Trophoblast cell (in vitro differentiated cells and primary cell): ENCODE measurements at regions not wholly inside any gene's neighbourhood (a gene's known extent, or its start where the extent isn't known, plus 50 kb on each side); places are given as distances from the start of the nearest gene placed in this dataset.

Source experiments
- DNase-seq, 2 donors: peaks; one replicate each; pipeline ENCODE4 v3.0.0-alpha.2; 2016
- H2AFZ ChIP-seq: 2 replicates; pipeline ENCODE4 v1.6.1; 2013; ENCODE audit warnings: low read length, moderate library complexity, mild to moderate bottlenecking; ENCODE audit not compliant: insufficient read depth, poor library complexity
- H2AK5ac ChIP-seq: 2 replicates; pipeline ENCODE4 v1.6.1; 2013; ENCODE audit warnings: mild to moderate bottlenecking, low read length
- H2BK120ac ChIP-seq: 2 replicates; pipeline ENCODE4 v1.6.1; 2013; ENCODE audit warnings: low read length, mild to moderate bottlenecking, moderate library complexity; ENCODE audit not compliant: insufficient read depth, poor library complexity
- H2BK12ac ChIP-seq: 2 replicates; pipeline ENCODE4 v1.6.1; 2013; ENCODE audit warnings: mild to moderate bottlenecking, low read length, moderate library complexity
- H2BK5ac ChIP-seq: 2 replicates; pipeline ENCODE4 v1.6.1; 2013; ENCODE audit warnings: low read length, low read depth, moderate library complexity, mild to moderate bottlenecking; ENCODE audit not compliant: poor library complexity
- H3K14ac ChIP-seq: 2 replicates; pipeline ENCODE4 v1.6.1; 2013; ENCODE audit warnings: mild to moderate bottlenecking, low read length
- H3K18ac ChIP-seq: 2 replicates; pipeline ENCODE4 v1.6.1; 2013; ENCODE audit warnings: mild to moderate bottlenecking, low read length
- H3K23ac ChIP-seq: 2 replicates; pipeline ENCODE4 v1.6.1; 2013; ENCODE audit warnings: low read length
- H3K27ac ChIP-seq: 2 replicates; pipeline ENCODE4 v1.5.1; 2013; ENCODE audit warnings: low read depth, mild to moderate bottlenecking, inconsistent platforms, low read length, moderate library complexity
- H3K27me3 ChIP-seq: 2 replicates; pipeline ENCODE4 v1.6.1; 2013; ENCODE audit warnings: inconsistent platforms, mild to moderate bottlenecking, low read length, moderate library complexity; ENCODE audit not compliant: insufficient read depth
- H3K36me3 ChIP-seq, 2 experiments: 1 replicate in 1 of 2; 2 replicates in 1 of 2; pipeline ENCODE4 v1.6.1; 2013; ENCODE audit warnings: low read length in 2 of 2, mild to moderate bottlenecking in 2 of 2, moderate library complexity in 1 of 2; ENCODE audit not compliant: insufficient read depth in 2 of 2, control insufficient read depth in 1 of 2
- H3K4ac ChIP-seq: 2 replicates; pipeline ENCODE4 v1.6.1; 2013; ENCODE audit warnings: low read depth, mild to moderate bottlenecking, low read length, moderate library complexity
- H3K4me1 ChIP-seq, 2 experiments: 1 replicate in 1 of 2; 2 replicates in 1 of 2; pipeline ENCODE4 v1.6.1; 2013; ENCODE audit warnings: low read length in 2 of 2, mild to moderate bottlenecking in 2 of 2, moderate library complexity in 1 of 2; ENCODE audit not compliant: insufficient read depth in 2 of 2, control insufficient read depth in 1 of 2
- H3K4me2 ChIP-seq: 2 replicates; pipeline ENCODE4 v1.6.1; 2013; ENCODE audit warnings: inconsistent platforms, mild to moderate bottlenecking, low read length, moderate library complexity
- H3K4me3 ChIP-seq: 2 replicates; pipeline ENCODE4 v1.5.1; 2013; ENCODE audit warnings: mild to moderate bottlenecking, low read depth, low read length, inconsistent platforms
- H3K79me1 ChIP-seq: one replicate; pipeline ENCODE4 v1.6.1; 2013; ENCODE audit warnings: low read length
- H3K79me2 ChIP-seq: 2 replicates; pipeline ENCODE4 v1.6.1; 2013; ENCODE audit warnings: low read length, mild to moderate bottlenecking; ENCODE audit not compliant: control insufficient read depth, insufficient read depth, poor library complexity
- H3K9ac ChIP-seq: 2 replicates; pipeline ENCODE4 v1.6.1; 2013; ENCODE audit warnings: mild to moderate bottlenecking, low read length
- H3K9me3 ChIP-seq: 2 replicates; pipeline ENCODE4 v1.6.1; 2013; ENCODE audit warnings: low read depth, mild to moderate bottlenecking, control low read depth, inconsistent platforms, low read length; ENCODE audit not compliant: insufficient read depth
- H4K12ac ChIP-seq: 2 replicates; pipeline ENCODE4 v1.6.1; 2013; ENCODE audit warnings: low read depth, mild to moderate bottlenecking, low read length, moderate library complexity
- H4K8ac ChIP-seq: 2 replicates; pipeline ENCODE4 v1.6.1; 2013; ENCODE audit warnings: low read depth, mild to moderate bottlenecking, low read length, moderate library complexity
- H4K91ac ChIP-seq: one replicate; pipeline ENCODE4 v1.6.1; 2013; ENCODE audit warnings: low read depth, mild to moderate bottlenecking, low read length, moderate library complexity
- WGBS: extraction: QIAGEN DNeasy Blood & Tissue Kit; methylation state at CpG from one replicate; pipeline ENCODE4 v1.1.7; 2013; ENCODE audit warnings: missing lambda C conversion rate; ENCODE audit not compliant: insufficient read length, insufficient coverage; ENCODE audit errors: extremely low coverage; 5-methylcytosine and 5-hydroxymethylcytosine counted together

GRCh38 chr6:54717849-54718455 is 128.6 kb upstream of the FAM83B start:
- H4K12ac ChIP-seq, result no peak overlapping the region
- no peak overlapping the region for H2AFZ ChIP-seq
- H4K91ac ChIP-seq, result no peak overlapping the region
- H2BK120ac ChIP-seq, result no peak overlapping the region
- no peaks in the 10 kb centered on the region for H3K36me3 ChIP-seq
- peak; percentile 84 to 97 for DNase-seq
- H3K9me3 ChIP-seq, result no peaks in the 10 kb centered on the region
- no peak overlapping the region for H3K14ac ChIP-seq
- no peak overlapping the region for H3K4me2 ChIP-seq
- H3K79me1 ChIP-seq, result no peaks in the 10 kb centered on the region
- H3K27ac ChIP-seq, result no peak overlapping the region
- no peak overlapping the region for H2BK12ac ChIP-seq
- H2AK5ac ChIP-seq, result no peak overlapping the region
- no peaks in the 10 kb centered on the region for H3K79me2 ChIP-seq
- H3K4ac ChIP-seq, result no peak overlapping the region
- whole genome bisulfite sequencing, result no CpG with 5 or more reads among the region's 5 CpGs
- no peak overlapping the region for H2BK5ac ChIP-seq
- H3K18ac ChIP-seq, result no peak overlapping the region
- H3K4me3 ChIP-seq, result no peak overlapping the region
- no peak overlapping the region for H4K8ac ChIP-seq
- no peak overlapping the region for H3K23ac ChIP-seq
- no peak overlapping the region for H3K9ac ChIP-seq
- H3K27me3 ChIP-seq, result no peaks in the 10 kb centered on the region
- no peaks in the 10 kb centered on the region for H3K4me1 ChIP-seq

- Histone ChIP-seq H3K14ac (no peak overlapping the region), H2BK5ac (no peak overlapping the region), H4K8ac (no peak overlapping the region), H3K79me1 (no peaks in the 10 kb centered on the region), H3K18ac (no peak overlapping the region), H3K36me3 (no peaks in the 10 kb centered on the region), H3K79me2 (no peaks in the 10 kb centered on the region), H3K4me1 (no peaks in the 10 kb centered on the region), H2BK12ac (no peak overlapping the region), H3K9ac (no peak overlapping the region), H3K23ac (no peak overlapping the region), H4K91ac (no peak overlapping the region), H3K4me2 (no peak overlapping the region), H2AFZ (no peak overlapping the region), H2BK120ac (no peak overlapping the region), H3K27me3 (no peaks in the 10 kb centered on the region), H2AK5ac (no peak overlapping the region), H3K9me3 (no peaks in the 10 kb centered on the region), H3K4ac (no peak overlapping the region), H3K27ac (no peak overlapping the region), H4K12ac (no peak overlapping the region), H3K4me3 (no peak overlapping the region)
- no CpG with 5 or more reads among the region's 6 CpGs for WGBS
- DNase-seq, result no peak
Observed at GRCh38 chr6:54718541-54719023, 128.0 kb upstream of the FAM83B start.

GRCh38 chr6:54719131-54719530 is 127.4 kb upstream of the FAM83B start:
- Histone ChIP-seq H3K79me1 (no peaks in the 10 kb centered on the region), H3K4ac (no peak overlapping the region), H3K18ac (no peak overlapping the region), H3K4me2 (no peak overlapping the region), H3K36me3 (no peaks in the 10 kb centered on the region), H4K12ac (no peak overlapping the region), H2BK5ac (no peak overlapping the region), H4K8ac (no peak overlapping the region), H3K27me3 (no peaks in the 10 kb centered on the region), H3K27ac (no peak overlapping the region), H2AFZ (no peak overlapping the region), H2AK5ac (no peak overlapping the region), H2BK120ac (no peak overlapping the region), H4K91ac (no peak overlapping the region), H3K23ac (no peak overlapping the region), H3K9ac (no peak overlapping the region), H3K4me1 (no peaks in the 10 kb centered on the region), H3K14ac (no peak overlapping the region), H2BK12ac (no peak overlapping the region), H3K79me2 (no peaks in the 10 kb centered on the region), H3K4me3 (no peak overlapping the region), H3K9me3 (no peaks in the 10 kb centered on the region)
- DNase-seq, result no peak

GRCh38 chr6:54719633-54720032 is 126.9 kb upstream of the FAM83B start:
- Histone ChIP-seq H3K18ac (no peak overlapping the region), H3K4me1 (no peaks in the 10 kb centered on the region), H4K91ac (no peak overlapping the region), H3K9me3 (no peaks in the 10 kb centered on the region), H2BK5ac (no peak overlapping the region), H3K23ac (no peak overlapping the region), H3K14ac (no peak overlapping the region), H3K9ac (no peak overlapping the region), H3K36me3 (no peaks in the 10 kb centered on the region), H3K27me3 (no peaks in the 10 kb centered on the region), H2AFZ (no peak overlapping the region), H3K4me3 (no peak overlapping the region), H4K12ac (no peak overlapping the region), H2BK120ac (no peak overlapping the region), H4K8ac (no peak overlapping the region), H3K4ac (no peak overlapping the region), H2AK5ac (no peak overlapping the region), H3K27ac (no peak overlapping the region), H2BK12ac (no peak overlapping the region), H3K4me2 (no peak overlapping the region), H3K79me2 (no peaks in the 10 kb centered on the region), H3K79me1 (no peaks in the 10 kb centered on the region)
- no CpG with 5 or more reads among the region's 1 CpG for WGBS
- no peak for DNase-seq
